CD8-positive, alpha-beta memory T cell (primary cell): ENCODE measurements at regions not wholly inside any gene's neighbourhood (a gene's known extent, or its start where the extent isn't known, plus 50 kb on each side); places are given as distances from the start of the nearest gene placed in this dataset.
A peak's percentile ranks its signal among the peaks of the same experiment; 100 is the strongest.

Experiments used
- CTCF ChIA-PET: fragments of 350-600 bp; sonication (Branson Sonifier 250); formaldehyde crosslinking; loops from one replicate; lab custom pipeline; 2021; ENCODE audit warnings: antibody characterized with exemption; lab: Charles Lee
- POLR2A ChIA-PET: fragments of 350-600 bp; sonication (Branson Sonifier 250); formaldehyde crosslinking; loops from one replicate; lab custom pipeline; 2021; ENCODE audit warnings: antibody characterized with exemption; lab: Charles Lee
- DNase-seq, 5 donors: peaks; one replicate each; pipeline versions ENCODE4 v3.0.0 to v3.0.0-alpha.2; 2020 to 2022; ENCODE audit warnings: mixed read lengths in 1 of 5
- H3K27ac ChIP-seq: one replicate; pipeline ENCODE4 v1.7.0; 2013; ENCODE audit warnings: low read depth, mild to moderate bottlenecking, low read length, moderate library complexity
- H3K27me3 ChIP-seq: 2 replicates; pipeline ENCODE4 v1.7.0; 2013; ENCODE audit warnings: low read length, mild to moderate bottlenecking; ENCODE audit not compliant: insufficient read depth, poor library complexity, severe bottlenecking
- H3K36me3 ChIP-seq: 2 replicates; pipeline ENCODE4 v1.7.0; 2013; ENCODE audit warnings: mild to moderate bottlenecking, low read length, moderate library complexity; ENCODE audit not compliant: insufficient read depth
- H3K4me1 ChIP-seq: 2 replicates; pipeline ENCODE4 v1.7.0; 2013; ENCODE audit warnings: mild to moderate bottlenecking, low read length, moderate library complexity; ENCODE audit not compliant: insufficient read depth
- H3K4me3 ChIP-seq: 2 replicates; pipeline ENCODE4 v1.7.0; 2013; ENCODE audit warnings: mild to moderate bottlenecking, low read length
- H3K9me3 ChIP-seq: 2 replicates; pipeline ENCODE4 v1.7.0; 2013; ENCODE audit warnings: mild to moderate bottlenecking, low read length
- H3K27ac Mint-ChIP-seq, 8 donors: one replicate each; pipeline ENCODE4 v1.8.0; 2020 to 2021; ENCODE audit warnings: mixed read lengths in 8 of 8, mild to moderate bottlenecking in 6 of 8, inconsistent platforms in 3 of 8, moderate library complexity in 3 of 8
- H3K27me3 Mint-ChIP-seq, 2 donors: one replicate each; pipeline ENCODE4 v1.8.0; 2020 to 2021; ENCODE audit warnings: mixed read lengths in 2 of 2, mild to moderate bottlenecking in 1 of 2, moderate library complexity in 1 of 2
- H3K36me3 Mint-ChIP-seq, 3 donors: one replicate each; pipeline ENCODE4 v1.8.0; 2020 to 2021; ENCODE audit warnings: mixed read lengths in 3 of 3, inconsistent platforms in 1 of 3, mild to moderate bottlenecking in 1 of 3
- H3K4me1 Mint-ChIP-seq, 3 donors: one replicate each; pipeline ENCODE4 v1.8.0; 2020 to 2021; ENCODE audit warnings: mixed read lengths in 3 of 3, inconsistent platforms in 1 of 3, mild to moderate bottlenecking in 1 of 3
- H3K4me3 Mint-ChIP-seq, 7 donors: one replicate each; pipeline ENCODE4 v1.8.0; 2020 to 2021; ENCODE audit warnings: mixed read lengths in 7 of 7, mild to moderate bottlenecking in 6 of 7, moderate library complexity in 4 of 7, inconsistent platforms in 2 of 7
- H3K9me3 Mint-ChIP-seq, 5 donors: one replicate each; pipeline ENCODE4 v1.8.0; 2020 to 2022; ENCODE audit warnings: mixed read lengths in 5 of 5, mild to moderate bottlenecking in 3 of 5, moderate library complexity in 2 of 5, inconsistent platforms in 1 of 5

DNA sequence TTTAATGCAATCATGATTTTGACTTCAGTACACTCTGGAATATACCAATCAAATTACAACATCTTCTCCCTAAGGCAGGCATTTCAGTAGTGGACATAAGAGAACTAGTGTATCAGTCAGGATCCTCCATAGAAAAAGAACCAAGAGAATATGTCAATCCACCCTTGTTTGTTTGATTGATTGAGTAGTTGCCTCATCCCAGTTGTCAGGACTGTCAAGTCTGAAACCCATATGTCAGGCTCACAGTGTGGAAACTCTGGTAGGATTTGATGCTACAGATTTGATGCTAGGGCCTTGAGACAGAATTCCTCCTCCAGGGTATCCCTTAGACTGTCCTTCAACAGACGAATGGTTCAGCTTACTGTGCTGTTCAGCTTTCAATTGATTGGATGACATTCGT is 375.0 kb downstream of the ETS1 start:
- peaks cover 0 to 4% (median 0%) of the 10 kb centered on the region in 3 donors for H3K36me3 Mint-ChIP-seq
- no peaks in the 10 kb centered on the region for H3K36me3 ChIP-seq
- H3K9me3 ChIP-seq = no peaks in the 10 kb centered on the region
- H3K9me3 Mint-ChIP-seq = peaks cover 0 to 4% (median 0%) of the 10 kb centered on the region in 5 donors
- no peaks in the 10 kb centered on the region for H3K4me1 ChIP-seq
- H3K4me3 Mint-ChIP-seq = no peak overlapping the region
- no peak for DNase-seq
- CTCF ChIA-PET = no interaction called here
- H3K27ac ChIP-seq = no peak overlapping the region
- no peak overlapping the region for H3K4me3 ChIP-seq
- H3K27me3 ChIP-seq = no peaks in the 10 kb centered on the region
- H3K27ac Mint-ChIP-seq = no peak overlapping the region
- POLR2A ChIA-PET = no interaction called here
- no peaks in the 10 kb centered on the region for H3K27me3 Mint-ChIP-seq
- H3K4me1 Mint-ChIP-seq = no peaks in the 10 kb centered on the region

DNA sequence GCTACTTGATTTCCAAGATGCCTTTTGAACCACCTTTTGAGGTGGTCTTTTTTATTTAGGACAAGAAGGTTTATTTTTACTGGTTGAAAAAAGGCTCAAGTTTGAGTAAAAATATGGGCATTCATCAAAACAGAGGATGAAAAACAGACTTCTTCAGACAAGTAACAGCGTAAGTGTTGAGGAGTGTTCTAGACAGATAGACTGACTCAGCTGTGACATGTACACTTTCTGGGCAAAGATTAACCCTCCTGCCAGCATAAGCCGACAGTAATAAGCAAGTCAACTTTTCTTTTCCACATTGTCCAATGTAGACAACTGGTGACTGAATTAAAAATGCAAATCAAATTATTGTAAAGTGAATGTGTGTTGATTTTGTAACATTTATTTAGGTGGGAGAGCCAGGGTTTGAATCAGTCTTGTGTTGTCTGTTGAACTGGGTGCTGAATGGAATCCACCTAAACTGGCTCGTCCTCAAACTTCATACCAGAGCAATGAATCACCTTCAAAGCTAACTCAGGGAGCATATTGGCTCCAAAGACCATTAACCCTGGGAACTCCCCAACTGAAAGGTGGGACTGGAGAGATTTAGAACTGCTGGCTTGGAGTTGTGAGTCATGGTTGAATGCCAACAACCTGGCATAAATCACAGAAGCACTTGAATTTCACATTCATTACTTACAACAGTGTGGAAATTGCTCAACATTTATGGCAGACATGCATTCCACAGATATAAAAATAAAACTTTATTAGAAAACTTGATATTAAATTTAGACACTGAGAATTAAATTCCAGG is 377.0 kb downstream of the ETS1 start:
- ChIA-PET CTCF (interaction anchor here (1.1 kb wide), 1 partner anchor 53 kb away, joined by 3 read pairs; no protein-coding TSS in a partner anchor), POLR2A (no interaction called here)
- Histone ChIP-seq H3K9me3 (no peaks in the 10 kb centered on the region), H3K4me1 (no peaks in the 10 kb centered on the region), H3K27ac (no peak overlapping the region), H3K27me3 (no peaks in the 10 kb centered on the region), H3K4me3 (no peak overlapping the region), H3K36me3 (no peaks in the 10 kb centered on the region)
- Mint-ChIP-seq H3K4me3 (no peak overlapping the region), H3K4me1 (no peaks in the 10 kb centered on the region), H3K27ac (no peak overlapping the region), H3K27me3 (no peaks in the 10 kb centered on the region), H3K36me3 (peaks cover 0 to 18% (median 0%) of the 10 kb centered on the region in 3 donors), H3K9me3 (peaks cover 0 to 11% (median 4%) of the 10 kb centered on the region in 5 donors)
- no peak for DNase-seq

DNA sequence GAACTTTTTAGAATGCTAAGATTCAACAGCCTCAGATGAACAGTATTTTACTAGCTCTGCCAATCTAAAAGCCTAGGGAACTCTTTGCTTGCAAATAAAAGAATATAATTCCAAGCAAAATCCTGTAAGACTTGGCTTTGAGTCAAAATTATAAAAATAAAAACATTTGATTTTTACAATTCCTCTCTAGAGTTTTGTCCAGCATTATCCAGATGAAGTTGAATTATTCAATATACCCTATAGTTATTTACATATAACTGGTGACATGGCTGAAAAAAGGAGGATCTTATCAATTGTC is 378.3 kb downstream of the ETS1 start:
- Histone ChIP-seq H3K9me3 (no peaks in the 10 kb centered on the region), H3K36me3 (no peaks in the 10 kb centered on the region), H3K4me3 (no peak overlapping the region), H3K27me3 (no peaks in the 10 kb centered on the region), H3K27ac (no peak overlapping the region), H3K4me1 (no peaks in the 10 kb centered on the region)
- H3K36me3 Mint-ChIP-seq = peaks cover 0 to 18% (median 0%) of the 10 kb centered on the region in 3 donors
- no peaks in the 10 kb centered on the region for H3K27me3 Mint-ChIP-seq
- CTCF ChIA-PET = interaction anchor here (1.1 kb wide), 1 partner anchor 51 kb away, joined by 3 read pairs; no protein-coding TSS in a partner anchor
- peaks cover 0 to 11% (median 4%) of the 10 kb centered on the region in 5 donors for H3K9me3 Mint-ChIP-seq
- no peak overlapping the region for H3K27ac Mint-ChIP-seq
- H3K4me3 Mint-ChIP-seq = no peak overlapping the region
- no peaks in the 10 kb centered on the region for H3K4me1 Mint-ChIP-seq
- POLR2A ChIA-PET = no interaction called here
- no peak for DNase-seq

DNA sequence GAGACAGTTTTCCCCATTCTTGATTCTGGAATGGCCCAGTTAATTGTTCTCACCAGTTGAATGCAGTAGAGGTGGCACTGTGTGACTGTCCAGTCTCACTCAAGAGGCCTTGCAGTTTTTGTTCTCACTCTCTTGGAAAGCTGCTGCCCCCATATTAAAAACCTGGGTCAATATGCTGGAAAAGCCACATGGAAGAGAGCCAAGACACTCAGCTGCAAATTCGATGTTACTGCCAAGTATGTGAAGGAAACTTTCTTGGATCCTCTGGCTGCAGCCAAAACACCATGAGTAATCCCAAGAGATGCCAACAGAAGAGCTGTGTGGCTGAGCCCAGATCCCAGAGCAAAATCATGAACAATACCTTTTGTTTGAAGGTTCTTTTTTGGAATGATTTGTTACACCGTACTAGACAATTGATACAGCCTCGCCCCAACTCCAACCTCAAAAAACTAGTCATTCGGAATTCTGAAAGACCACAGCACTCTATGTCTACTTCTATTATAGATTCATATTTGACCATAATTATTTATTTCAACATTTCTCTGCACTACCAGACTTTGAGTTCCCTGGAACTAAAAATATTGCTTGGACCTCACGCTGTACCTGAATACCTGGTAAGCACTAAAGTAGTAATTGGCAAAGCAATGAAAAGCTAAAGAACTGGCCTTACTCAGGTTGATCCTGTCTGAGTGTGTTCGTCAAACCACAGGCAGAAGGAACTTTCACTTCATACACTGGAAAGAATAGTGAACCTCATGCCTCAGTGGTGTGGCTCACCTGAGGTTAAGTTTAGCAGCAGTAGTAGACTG is 378.8 kb downstream of the ETS1 start:
- Histone ChIP-seq H3K9me3 (no peaks in the 10 kb centered on the region), H3K27ac (no peak overlapping the region), H3K4me1 (no peaks in the 10 kb centered on the region), H3K27me3 (no peaks in the 10 kb centered on the region), H3K36me3 (no peaks in the 10 kb centered on the region), H3K4me3 (no peak overlapping the region)
- POLR2A ChIA-PET = no interaction called here
- H3K4me3 Mint-ChIP-seq = no peak overlapping the region
- no peak for DNase-seq
- no peaks in the 10 kb centered on the region for H3K27me3 Mint-ChIP-seq
- H3K36me3 Mint-ChIP-seq = peaks cover 0 to 18% (median 0%) of the 10 kb centered on the region in 3 donors
- H3K27ac Mint-ChIP-seq = no peak overlapping the region
- H3K4me1 Mint-ChIP-seq = no peaks in the 10 kb centered on the region
- CTCF ChIA-PET = no interaction called here
- H3K9me3 Mint-ChIP-seq = peaks cover 0 to 9% (median 4%) of the 10 kb centered on the region in 5 donors

DNA sequence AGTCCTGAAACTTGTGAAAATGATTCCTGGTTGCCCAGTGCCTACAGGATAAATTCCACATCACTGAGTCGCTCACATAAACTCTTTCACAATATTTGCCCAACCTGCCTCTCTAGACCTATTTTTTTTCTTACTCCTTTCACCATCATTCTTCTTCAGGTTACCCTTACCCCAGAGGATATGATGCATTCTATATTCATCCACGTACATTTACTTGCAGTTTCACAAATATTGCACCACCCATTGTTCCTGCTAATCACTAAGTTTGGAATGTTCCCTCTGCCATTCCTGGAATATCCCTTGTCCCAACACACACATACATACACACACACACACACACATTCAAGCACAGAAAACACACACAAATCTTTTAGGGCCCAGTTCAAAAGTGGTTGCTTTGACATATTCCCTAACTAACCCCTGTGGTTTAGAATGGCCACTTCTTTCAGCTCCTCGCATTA is 379.5 kb downstream of the ETS1 start:
- POLR2A ChIA-PET = no interaction called here

DNA sequence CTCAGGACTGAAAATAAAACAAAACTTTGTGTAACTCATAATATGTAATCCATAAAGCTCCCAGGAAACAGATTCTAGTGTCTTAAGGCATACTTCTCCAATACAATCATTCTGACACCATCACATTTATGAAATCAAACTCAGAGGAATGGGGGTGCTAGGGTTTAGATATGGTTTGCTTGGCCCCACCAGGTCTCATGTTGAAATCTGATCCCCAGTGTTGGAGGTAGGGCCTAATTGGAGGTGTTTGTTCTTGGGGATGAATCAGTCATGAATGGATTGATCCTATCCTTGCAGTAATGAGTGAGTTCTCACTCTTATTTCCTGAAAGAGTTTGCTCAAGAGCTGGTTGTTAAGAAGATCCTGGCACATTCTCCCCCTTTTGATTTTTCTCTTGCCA is 380.9 kb downstream of the ETS1 start:
- no peaks in the 10 kb centered on the region for H3K27me3 Mint-ChIP-seq
- H3K36me3 Mint-ChIP-seq = peaks cover 0 to 18% (median 0%) of the 10 kb centered on the region in 3 donors
- H3K36me3 ChIP-seq = no peaks in the 10 kb centered on the region

More for the DNA sequence above, 379.5 kb downstream of the ETS1 start:
- Histone ChIP-seq H3K36me3 (no peaks in the 10 kb centered on the region), H3K27ac (no peak overlapping the region), H3K4me1 (no peaks in the 10 kb centered on the region), H3K4me3 (no peak overlapping the region), H3K9me3 (no peaks in the 10 kb centered on the region), H3K27me3 (no peaks in the 10 kb centered on the region)
- Mint-ChIP-seq H3K9me3 (peaks cover 0 to 9% (median 4%) of the 10 kb centered on the region in 5 donors), H3K27me3 (no peaks in the 10 kb centered on the region), H3K27ac (peak overlapping the region in 1 of 8 donors; percentile 30), H3K4me1 (no peaks in the 10 kb centered on the region), H3K36me3 (peaks cover 0 to 18% (median 0%) of the 10 kb centered on the region in 3 donors), H3K4me3 (no peak overlapping the region)
- no peak for DNase-seq
- CTCF ChIA-PET = no interaction called here

DNA sequence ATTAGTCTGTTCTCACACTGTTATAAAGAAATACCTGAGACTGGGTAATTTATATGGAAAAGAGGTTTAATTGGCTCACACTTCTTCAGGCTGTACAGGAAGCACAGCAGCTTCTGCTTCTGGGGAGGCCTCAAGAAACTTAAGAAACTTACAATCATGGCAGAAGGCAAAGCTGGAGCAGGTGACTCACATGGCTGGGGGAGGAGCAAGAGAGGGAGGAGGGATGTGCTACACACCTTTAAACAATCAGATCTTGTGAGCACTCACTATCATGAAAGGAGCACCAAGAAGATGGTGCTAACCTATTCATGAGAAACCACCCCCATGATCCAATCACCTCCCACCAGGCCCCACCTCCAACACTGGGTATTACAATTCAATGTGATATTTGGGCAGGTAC is 381.6 kb downstream of the ETS1 start:
- ChIA-PET CTCF (interaction anchor here (1.1 kb wide), 1 partner anchor 625 kb away, joined by 3 read pairs; no protein-coding TSS in a partner anchor), POLR2A (no interaction called here)
- no peak overlapping the region for H3K27ac Mint-ChIP-seq
- no peak for DNase-seq
- no peak overlapping the region for H3K4me3 ChIP-seq
- H3K9me3 ChIP-seq = no peaks in the 10 kb centered on the region
- H3K4me1 ChIP-seq = no peaks in the 10 kb centered on the region
- H3K4me1 Mint-ChIP-seq = peaks cover 4 to 8% (median 4%) of the 10 kb centered on the region in 3 donors
- no peak overlapping the region for H3K4me3 Mint-ChIP-seq
- H3K27me3 Mint-ChIP-seq = no peaks in the 10 kb centered on the region
- no peaks in the 10 kb centered on the region for H3K27me3 ChIP-seq
- no peaks in the 10 kb centered on the region for H3K36me3 ChIP-seq
- no peak overlapping the region for H3K27ac ChIP-seq
- H3K36me3 Mint-ChIP-seq = peaks cover 0 to 18% (median 0%) of the 10 kb centered on the region in 3 donors
- peaks cover 0 to 9% (median 4%) of the 10 kb centered on the region in 5 donors for H3K9me3 Mint-ChIP-seq

More for the DNA sequence above, 380.9 kb downstream of the ETS1 start:
- POLR2A ChIA-PET = no interaction called here
- Histone ChIP-seq H3K9me3 (no peaks in the 10 kb centered on the region), H3K27me3 (no peaks in the 10 kb centered on the region), H3K4me1 (no peaks in the 10 kb centered on the region), H3K4me3 (no peak overlapping the region), H3K27ac (no peak overlapping the region)
- no peak overlapping the region for H3K4me3 Mint-ChIP-seq
- H3K9me3 Mint-ChIP-seq = peaks cover 0 to 9% (median 4%) of the 10 kb centered on the region in 5 donors
- no peak for DNase-seq
- CTCF ChIA-PET = interaction anchor here (1.1 kb wide), 1 partner anchor 624 kb away, joined by 3 read pairs; no protein-coding TSS in a partner anchor
- no peak overlapping the region for H3K27ac Mint-ChIP-seq
- H3K4me1 Mint-ChIP-seq = peaks cover 0 to 4% (median 0%) of the 10 kb centered on the region in 3 donors

DNA sequence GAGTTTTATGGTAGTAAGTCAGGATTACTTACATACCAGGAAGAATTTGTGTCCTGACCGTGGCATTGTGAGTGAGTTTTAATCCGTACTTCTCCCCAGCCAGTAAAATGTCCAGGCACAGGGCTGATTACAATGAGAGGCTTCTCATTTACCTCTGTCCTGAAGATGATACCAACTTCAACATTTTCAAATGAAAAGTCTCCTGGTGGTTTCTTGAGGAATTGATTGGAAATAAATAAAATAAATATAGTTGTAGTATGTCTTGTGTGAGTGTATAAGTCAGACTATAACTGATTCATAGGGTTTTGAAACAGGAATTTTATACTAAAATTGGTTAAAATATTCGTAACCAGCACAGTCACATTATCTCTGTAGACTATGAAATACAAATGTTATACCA is 382.5 kb downstream of the ETS1 start:
- Histone ChIP-seq H3K27me3 (no peaks in the 10 kb centered on the region), H3K4me1 (no peaks in the 10 kb centered on the region), H3K27ac (no peak overlapping the region), H3K9me3 (no peaks in the 10 kb centered on the region), H3K36me3 (no peaks in the 10 kb centered on the region), H3K4me3 (no peak overlapping the region)
- ChIA-PET CTCF (no interaction called here), POLR2A (no interaction called here)
- no peak overlapping the region for H3K27ac Mint-ChIP-seq
- H3K27me3 Mint-ChIP-seq = no peaks in the 10 kb centered on the region
- H3K4me1 Mint-ChIP-seq = peaks cover 12 to 14% (median 13%) of the 10 kb centered on the region in 3 donors
- H3K4me3 Mint-ChIP-seq = no peak overlapping the region
- peaks cover 0 to 9% (median 4%) of the 10 kb centered on the region in 5 donors for H3K9me3 Mint-ChIP-seq
- peaks cover 0 to 18% (median 0%) of the 10 kb centered on the region in 3 donors for H3K36me3 Mint-ChIP-seq
- no peak for DNase-seq
